Fibroblast of skin of back (primary cell): ENCODE measurements at regions not wholly inside any gene's neighbourhood (a gene's known extent, or its start where the extent isn't known, plus 50 kb on each side); places are given as distances from the start of the nearest gene placed in this dataset.
"Not testable (repeated sequence)": the region's sequence is repeated elsewhere in the genome, so short reads cannot be mapped to it uniquely, and the experiment has no call there.

Experiments
- DNase-seq: peaks from one replicate; pipeline ENCODE4 v3.0.0-alpha.2; 2013

DNA sequence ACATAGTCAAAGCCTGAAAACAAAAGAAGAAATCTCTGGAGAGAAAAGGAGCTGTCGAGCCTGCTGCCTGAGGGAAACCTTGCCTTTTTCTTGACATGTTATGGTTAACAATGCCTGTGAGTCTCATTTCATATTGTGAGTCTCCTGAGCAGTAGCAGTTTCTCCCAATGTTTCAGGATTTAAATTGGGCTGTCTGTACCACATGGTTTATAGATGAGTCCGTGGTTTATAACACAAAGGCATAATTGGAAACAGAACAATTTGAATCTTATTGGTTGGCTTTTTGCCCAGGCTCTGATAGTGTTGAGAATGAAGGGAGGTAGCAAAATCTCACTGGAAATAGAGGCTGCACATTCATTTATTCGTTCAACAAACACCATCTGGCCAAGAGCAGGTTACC, 540.9 kb downstream of the RAB38 start:
- DNase-seq: no peak

DNA sequence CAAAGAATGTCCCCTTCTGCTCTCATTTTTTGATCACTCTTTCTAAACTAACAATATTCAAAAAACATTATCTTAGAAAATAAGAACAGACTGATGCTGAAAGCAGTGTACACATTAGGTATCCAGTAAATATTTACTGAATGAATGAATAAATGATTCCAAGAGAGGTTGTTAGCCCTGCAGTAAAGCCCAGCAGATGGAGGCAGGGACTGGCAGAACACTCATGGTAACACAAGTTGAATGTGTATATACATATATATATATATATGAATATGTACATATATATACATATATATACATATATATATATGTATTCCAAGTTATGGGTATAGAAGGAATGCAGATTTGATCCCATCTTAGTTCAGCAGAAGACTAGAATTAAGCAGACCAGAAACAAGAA, 546.3 kb downstream of the RAB38 start:
- DNase-seq: no peak

DNA sequence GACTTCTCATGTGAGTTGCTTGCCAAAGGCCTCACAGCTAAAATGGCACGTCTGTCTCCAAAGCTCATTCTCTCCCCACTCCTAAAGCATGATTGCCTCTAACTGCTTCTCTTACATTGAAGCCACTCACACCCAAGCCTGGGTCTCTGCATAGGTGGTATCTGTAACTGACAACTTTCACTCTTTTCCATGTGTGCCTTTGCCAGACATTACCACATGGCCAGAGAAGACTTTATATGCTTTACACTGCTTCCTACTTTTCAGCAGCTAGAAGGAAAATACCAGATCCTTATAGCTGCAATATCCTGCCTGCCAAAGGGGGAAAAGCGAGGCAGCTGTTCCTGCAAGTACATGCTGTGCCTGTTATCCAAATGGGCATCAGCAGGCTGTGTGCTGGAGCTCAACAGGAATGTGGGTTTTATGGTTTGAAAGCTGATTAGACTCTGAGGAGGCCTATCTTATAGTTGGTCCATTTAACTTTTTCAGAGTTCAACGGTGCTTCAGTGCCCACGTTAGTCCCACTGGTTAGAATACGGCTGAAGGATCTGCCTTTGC, 547.1 kb downstream of the RAB38 start:
- DNase-seq: no peak

DNA sequence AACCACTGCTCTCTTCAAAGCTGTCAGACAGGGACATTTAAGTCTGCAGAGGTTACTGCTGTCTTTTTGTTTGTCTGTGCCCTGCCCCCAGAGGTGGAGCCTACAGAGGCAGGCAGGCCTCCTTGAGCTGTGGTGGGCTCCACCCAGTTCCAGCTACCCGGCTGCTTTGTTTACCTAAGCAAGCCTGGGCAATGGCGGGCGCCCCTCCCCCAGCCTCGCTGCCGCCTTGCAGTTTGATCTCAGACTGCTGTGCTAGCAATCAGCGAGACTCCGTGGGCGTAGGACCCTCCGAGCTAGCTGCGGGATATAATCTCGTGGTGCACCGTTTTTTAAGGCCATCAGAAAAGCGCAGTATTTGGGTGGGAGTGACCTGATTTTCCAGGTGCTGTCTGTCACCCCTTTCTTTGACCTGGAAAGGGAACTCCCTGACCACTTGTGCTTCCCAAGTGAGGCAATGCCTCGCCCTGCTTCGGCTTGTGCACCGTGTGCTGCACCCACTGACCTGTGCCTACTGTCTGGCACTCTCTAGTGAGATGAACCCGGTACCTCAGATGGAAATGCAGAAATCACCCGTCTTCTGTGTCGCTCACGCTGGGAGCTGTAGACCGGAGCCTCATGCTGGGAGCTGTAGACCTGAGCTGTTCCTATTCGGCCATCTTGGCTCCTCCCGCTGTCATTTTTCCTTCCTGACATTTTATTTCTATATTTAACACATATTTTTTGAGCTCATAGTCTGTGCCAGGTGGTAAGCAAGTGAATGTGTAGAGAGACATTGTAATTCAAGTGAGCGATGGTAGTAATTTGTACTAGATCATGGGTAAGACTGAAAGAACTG, 551.5 kb downstream of the RAB38 start:
- not testable (repeated sequence) for DNase-seq

DNA sequence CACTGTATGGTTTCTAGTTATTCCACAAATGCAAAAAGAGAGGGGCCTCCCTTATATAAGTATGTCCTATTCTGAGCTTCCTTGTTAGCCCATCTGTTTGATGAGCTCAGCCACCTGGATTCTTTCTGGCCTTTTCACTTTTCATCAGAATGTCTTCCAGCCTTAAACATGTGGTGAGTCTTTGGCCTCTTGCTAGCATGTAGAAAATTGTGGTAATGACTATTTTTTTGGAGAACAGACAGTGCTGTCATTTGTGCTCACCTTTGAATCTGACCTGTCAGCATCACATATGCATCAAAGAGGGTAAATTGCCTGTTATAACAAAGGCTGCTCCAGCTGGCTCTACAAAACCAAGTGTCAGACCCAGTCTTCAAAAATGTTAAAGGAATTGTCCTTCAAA, 558.7 kb downstream of the RAB38 start:
- no peak for DNase-seq

DNA sequence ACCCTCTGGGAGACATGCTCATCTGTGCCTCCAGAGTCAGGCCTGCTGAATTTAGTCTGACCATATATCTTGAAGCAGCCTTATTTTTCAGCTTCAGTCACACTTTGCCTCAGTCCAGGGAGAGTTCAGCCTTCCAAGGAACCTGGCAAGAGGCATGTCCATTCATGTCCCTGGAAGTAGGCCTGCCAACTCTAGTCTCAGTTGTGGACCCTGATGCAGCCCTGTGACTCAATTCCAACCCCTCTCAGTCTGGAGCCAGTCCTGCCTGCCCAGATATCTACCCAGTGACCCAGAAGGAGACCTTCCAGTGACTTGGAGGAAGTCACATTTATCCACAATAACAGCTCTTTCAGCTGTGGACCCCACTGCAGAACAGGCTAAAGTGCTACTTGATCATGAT, 566.6 kb downstream of the TMEM135 start:
- no peak for DNase-seq

DNA sequence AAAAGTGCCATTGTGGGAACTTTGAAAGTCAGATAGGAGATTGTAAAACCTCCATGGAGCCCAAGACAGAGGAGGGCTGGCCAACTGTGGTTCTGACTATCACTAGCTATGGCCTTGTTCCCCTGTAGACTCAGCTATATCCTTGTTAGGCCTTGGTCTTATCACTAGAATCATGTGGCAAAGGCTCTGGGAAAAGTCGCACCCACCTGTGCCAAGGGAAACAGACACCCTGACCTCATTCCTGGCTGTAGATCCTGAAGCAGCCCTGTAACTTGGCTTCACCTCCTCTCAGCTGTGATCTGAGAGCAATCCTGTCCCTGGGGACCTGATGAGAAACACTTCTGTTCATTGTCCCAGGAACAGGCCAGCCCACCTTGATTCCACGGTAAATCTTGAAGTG, 566.2 kb downstream of the TMEM135 start:
- no peak for DNase-seq

DNA sequence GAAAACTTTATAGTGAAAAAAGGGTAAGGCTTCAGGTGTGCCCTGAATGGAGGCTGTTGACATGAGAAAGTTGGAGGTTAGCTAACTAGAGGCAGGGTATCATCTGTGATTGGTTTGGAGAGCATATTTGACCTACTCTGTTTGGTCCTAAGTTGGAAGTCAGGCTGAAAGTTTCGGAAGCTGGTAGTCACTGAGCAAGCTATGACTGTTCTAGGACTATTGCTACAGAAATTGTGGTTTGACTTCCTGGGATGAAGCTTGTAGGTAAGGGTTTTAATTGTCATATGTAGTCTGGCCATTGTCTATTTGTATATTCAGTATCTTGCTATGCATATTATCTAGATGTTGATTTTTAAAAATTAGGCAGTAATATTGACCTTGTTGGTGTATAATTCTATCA, 565.0 kb downstream of the TMEM135 start:
- DNase-seq: no peak

DNA sequence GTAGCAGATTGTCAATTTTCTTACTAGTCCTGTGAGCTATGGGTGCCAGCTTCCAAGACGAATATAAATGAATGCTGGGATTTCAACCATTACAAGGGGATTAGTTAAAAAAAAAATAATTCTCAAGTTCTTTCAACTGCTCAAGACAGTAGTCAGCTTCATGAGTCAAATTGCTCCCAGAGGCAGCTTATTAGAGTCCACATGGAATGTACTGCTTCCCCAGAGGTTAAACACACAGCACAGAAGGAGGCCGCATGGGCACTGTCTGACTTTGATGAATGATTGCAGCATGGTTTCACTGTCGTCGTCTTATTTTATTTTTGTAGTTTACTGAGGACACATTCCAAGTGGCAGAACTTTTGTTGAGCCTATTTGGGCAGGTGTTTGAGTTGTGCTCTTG, 563.2 kb downstream of the TMEM135 start:
- peak; percentile 64 for DNase-seq

DNA sequence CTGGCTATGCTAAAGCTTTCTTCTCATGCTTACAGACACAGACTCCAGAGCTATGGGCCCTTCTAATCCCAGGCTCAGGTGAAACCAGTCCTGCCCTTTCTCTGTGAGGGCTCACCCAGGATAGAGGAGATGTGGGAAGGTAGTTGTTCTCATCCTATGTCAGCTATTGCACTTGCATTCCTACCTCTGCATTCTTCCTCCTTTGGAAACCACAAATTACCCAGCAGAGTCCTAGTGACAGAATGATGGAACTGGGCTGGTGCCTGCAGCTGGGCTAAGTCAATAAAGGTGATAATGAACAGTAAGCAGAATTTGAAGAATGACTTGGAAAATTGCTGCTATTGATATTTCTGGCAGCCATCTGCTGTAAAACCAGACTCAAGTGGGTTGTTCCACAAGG, 560.0 kb downstream of the TMEM135 start:
- DNase-seq: no peak

DNA sequence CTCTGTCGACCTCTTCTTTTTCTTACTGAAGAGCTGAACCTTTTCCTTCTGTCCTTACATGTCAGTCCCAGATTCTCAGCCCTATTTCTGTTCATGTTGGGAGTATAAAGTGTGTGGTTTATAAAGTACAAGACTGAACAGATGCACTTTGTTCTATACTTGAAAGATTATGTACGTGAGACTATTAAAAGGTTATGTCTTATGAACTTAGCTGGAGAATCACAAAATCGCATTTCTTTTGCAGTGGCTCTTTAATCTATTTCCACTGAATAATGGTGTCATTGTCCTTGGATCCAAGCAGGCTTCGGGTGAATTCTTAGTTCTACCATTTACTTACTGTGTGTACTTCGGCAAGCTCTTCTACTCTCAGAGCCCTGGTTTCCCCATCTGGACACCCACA, 558.4 kb downstream of the TMEM135 start:
- no peak for DNase-seq

DNA sequence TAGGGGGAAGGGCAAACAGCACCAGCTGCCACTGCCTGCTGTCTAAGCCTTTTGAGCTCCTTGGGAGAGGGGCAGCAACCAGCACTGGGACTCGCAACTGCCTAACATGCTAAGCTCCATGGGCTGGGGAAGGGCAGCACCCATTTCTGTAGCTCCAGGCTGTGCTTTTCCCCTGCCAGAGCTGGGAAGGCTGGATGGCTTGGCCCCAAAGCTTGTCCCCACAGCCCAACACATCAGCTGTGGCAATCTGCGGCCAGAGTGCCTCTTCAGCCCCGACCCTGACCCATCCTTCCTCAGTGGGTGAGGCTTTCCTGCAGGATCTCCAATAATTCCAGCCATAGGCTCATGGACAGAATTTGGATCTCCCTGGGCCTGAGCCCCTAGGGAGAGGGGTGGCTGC, 551.3 kb downstream of the TMEM135 start:
- DNase-seq: no peak

DNA sequence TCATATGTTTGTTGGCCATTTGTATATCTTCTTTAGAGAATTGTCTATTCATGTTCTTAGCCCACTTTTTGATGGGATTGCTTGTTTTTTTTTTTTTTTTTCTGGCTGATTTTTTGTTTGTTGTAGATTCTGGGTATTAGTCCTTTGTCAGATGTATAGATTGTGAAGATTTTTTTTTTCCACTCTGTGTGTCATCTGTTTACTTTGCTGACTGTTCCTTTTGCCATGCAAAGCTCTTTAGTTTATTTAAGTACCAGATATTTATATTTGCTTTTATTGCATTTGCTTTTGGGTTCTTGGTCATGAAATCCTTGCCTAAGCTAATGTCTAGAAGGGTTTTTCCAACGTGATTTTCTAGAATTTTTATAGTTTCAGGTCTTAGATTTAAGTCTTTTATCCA, 547.9 kb downstream of the TMEM135 start:
- DNase-seq: peak; percentile 4

DNA sequence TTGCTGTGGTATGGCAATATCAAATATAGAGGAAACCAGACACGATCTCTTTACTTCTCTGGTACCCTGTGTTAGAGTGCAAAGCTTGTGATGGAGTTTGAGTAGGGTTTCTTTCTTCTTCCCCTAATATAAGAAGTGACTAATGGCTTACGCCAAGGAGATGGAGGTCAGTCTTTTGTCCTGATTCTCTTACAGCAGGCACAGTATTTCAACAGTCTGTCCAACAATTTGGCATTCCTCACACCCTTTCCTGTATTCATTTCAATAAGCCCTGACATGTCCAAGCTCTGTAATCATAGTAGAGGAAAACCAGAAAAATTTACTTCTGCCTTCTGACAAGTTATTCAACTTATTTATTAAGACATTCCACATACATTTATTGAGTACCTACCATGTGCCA, 546.2 kb downstream of the TMEM135 start:
- DNase-seq: no peak

DNA sequence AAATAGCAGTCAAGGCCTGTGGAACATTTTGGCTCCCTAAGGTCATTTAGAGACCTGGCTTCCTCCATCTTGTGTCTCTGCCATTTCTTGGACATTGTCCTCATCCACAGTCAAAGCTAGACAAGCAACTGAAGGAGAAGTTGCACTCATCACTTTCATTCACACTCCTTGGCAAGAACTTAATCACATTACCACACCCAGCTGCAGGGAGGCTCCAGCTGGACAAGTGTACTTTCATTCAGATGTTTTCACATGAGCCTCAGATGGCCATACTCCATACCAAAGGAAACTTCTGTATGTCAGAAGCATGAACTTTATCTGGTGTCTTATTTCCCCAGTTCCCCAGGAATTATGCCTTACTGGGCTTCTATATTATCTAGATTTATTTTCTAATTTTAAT, 537.4 kb downstream of the TMEM135 start:
- DNase-seq: no peak

DNA sequence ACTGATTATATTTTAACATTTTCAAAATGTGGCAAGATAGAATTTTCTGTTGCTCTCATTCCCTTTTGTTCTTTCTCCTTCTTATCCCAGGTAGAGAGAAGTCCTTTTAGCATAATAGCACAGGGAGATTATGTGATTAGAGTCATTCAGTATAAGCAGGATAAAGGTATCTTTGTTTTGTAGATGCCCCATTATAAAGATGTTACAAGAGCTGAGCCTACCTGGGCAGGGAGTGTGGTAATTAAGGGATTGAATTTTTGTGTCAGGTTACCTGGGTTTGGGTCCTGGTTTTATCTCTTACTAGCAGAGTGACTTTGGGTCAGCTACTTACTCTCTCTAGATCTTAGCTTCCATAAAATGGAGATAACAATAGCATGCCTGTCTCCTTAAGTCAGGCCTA, 536.5 kb downstream of the TMEM135 start:
- DNase-seq: no peak

DNA sequence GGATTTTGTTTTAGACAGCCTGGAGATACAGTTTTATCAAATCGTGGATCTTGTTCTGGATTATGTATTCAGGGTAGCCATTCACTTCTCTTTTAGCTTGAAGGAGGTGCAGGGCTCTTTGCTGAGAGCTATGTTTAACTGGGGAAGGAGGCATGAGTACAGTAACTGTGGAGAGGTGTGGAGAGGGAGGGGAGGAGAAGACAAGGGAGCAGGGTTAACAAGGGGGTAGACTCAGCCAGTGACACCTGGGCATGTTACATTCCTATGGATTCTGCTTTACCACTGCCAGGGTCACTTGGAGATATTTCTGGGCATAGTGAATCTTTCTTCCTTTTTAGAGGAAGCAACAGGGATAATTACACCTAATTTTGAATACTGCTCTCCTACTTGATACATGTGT, 536.0 kb downstream of the TMEM135 start:
- no peak for DNase-seq

DNA sequence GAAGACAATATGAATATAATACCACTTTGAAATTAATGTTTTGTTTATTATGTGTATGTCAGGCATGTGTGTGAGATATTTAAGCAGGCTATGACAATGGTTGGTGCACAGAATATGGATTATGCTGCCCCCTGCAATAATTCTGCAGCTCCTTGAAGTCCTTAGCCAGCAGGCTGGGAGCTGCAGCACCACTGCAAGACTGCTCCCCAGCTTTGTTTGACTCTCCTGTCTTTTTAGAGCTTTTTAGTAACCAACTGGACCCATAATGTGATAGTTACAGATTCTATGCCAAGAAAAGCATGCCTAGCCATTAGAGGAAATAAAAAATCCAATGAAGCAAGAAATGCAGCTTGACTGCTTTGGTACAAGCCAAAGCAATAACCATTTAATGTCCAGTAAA, 535.1 kb downstream of the TMEM135 start:
- no peak for DNase-seq

DNA sequence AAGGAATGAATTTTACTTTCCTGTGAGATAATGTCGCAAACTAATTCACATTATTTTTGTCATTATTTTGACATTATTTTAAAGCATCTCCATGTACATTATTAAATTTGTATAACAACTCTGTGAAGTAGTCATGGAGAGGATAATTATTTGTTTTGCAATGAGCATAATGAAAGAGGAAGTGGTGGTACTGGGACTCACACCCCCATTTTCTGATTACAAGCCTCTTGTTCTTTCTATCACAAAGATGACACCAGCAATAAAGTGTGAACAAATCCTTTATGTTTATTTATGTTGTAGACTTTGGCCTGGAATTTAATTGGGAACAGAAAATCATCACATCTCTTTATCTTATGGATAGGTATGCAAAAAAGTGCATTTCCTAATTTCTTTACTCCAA, 522.6 kb downstream of the TMEM135 start:
- no peak for DNase-seq

DNA sequence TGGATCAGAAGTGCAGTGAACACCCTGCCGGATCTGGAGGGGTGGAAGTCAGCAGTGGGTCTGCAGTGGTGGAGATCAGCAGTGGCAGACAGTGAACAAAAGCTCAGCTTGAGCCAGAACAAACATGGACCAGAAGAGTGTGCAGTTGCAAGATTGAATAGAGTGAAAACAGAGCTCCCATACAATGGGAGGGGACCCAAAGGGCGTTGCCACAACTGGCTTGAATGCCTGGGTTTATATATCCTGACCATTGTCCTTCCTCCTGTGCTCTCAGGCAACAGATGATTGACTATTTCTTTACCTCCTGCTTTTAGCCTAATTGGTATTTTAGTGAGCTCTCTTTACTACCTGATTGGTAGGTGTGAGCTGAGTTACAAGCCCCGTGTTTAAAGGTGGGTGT, 522.1 kb downstream of the TMEM135 start:
- not testable (repeated sequence) for DNase-seq

DNA sequence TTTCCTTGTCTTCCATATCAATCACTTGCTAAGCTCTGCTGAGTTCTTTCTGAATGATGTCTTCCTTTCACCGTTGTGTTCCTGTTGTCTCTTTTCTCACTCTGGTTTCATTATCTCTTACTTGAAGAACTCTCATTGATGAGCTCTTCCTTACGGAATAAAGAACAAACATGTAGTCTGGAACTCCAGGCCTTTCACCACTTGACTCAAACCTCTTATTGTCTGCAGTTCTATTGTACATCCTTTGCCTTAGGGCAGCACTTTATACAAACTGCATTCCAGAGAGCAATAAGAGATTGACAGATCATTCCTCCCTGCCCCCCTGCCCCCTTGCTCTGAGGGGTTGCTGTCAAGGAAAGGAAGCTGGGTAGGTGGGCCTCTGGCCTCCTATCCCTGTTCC, 517.4 kb downstream of the TMEM135 start:
- no peak for DNase-seq

DNA sequence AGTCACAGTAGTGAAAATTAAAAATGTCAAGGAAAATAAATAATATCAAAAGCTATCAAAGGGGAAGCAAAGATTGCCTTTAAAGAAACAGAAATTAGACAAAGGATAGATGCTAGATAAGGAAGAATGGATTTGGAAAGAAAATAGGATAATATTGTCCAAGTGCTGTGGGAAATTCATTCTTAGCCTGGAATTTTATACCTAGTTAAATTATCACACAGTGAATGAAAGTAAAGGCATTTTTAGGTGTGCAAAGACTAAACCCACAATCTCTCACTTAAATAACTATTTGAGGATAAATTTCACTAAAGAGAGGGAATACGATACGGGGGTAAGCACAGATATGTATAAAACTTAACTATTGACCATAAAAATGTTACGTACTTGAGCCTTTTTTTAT, 511.1 kb downstream of the TMEM135 start:
- no peak for DNase-seq

DNA sequence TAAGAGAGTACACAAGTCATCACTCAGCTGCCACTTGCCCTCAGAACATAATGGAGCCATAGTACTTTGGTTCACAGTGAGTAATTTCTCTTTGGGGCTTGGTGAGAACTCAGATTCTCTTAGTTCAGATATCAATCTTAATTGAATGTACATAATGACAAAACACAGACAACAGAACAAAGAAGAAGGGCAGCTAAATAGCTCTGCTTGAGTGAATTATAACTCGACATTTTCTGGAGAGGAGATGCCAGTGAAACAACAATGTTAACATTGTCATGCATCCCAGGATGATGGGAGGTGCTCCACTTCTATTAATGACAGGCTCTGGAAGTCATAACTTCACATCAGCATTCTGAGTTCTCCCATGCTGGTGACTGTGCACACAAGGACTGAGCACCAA, 508.1 kb downstream of the TMEM135 start:
- DNase-seq: no peak

DNA sequence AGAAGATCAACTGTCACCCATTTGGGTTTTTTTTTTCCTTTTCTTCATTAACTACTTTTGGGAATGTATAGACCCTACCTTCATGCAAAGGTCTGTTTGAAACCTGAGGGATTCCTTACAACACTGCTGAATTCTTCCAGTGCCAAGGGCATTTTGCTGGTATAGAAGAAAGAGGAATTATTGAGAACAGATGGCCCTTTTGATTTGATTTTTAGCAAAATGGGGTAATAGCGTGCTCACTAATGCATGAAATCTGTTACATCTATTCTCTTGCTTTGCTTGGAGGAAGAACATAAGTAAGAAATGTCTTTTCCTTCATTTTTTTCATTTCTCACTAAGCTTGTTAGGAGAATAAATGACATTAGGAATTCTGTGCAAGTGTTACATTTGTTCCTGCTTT, 501.9 kb downstream of the TMEM135 start:
- DNase-seq: no peak

DNA sequence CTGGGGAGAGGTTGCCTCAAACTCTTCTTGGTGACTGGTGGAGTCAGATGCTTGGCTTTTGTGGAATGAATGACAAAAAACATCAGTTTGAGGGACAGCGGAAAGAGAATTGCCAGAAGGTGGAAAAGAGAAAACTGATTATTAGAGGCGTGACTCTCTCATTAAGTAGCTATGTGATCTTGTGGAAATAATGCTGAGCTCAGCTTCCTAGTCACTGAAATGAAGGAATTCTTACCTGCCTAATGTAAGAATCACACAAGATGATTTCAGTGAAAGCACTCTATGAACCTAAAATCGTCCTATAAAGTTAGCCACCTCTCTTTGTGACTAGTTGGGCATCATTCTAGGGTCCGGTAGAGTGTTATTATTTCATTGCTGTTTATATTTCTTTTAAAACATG, 498.8 kb downstream of the TMEM135 start:
- DNase-seq: no peak
